H1 (cell line): ENCODE measurements at regions not wholly inside any gene's neighbourhood (a gene's known extent, or its start where the extent isn't known, plus 50 kb on each side); places are given as distances from the start of the nearest gene placed in this dataset.

ENCODE experiments used
- CTCF ChIA-PET: fragments of 300-600 bp; sonication (Branson Sonifier 250); formaldehyde crosslinking; loops from one replicate; lab custom pipeline; 2021; ENCODE audit not compliant: partially characterized antibody; lab: Charles Lee
- POLR2A ChIA-PET: fragments of 300-600 bp; sonication (Branson Sonifier 250); formaldehyde crosslinking; loops from one replicate; lab custom pipeline; 2021; ENCODE audit warnings: inconsistent platforms; ENCODE audit not compliant: partially characterized antibody; lab: Charles Lee
- DNase-seq, 2 experiments: peaks; one replicate each; pipeline versions ENCODE4 v3.0.0 to v3.0.0-alpha.2; 2010 to 2022; ENCODE audit warnings: low spot score in 2 of 2, low read depth in 1 of 2, mixed read lengths in 1 of 2
- FAIRE-seq: peaks from 2 replicates; lab custom pipeline; 2011; peaks lifted over from hg19 to GRCh38; lab: Jason Lieb, UNC
- H2AFZ ChIP-seq: 2 replicates; pipeline ENCODE4 v1.8.1; 2012; ENCODE audit warnings: low read length, inconsistent platforms
- H2AK5ac ChIP-seq: 2 replicates; pipeline ENCODE4 v1.6.1; 2013; ENCODE audit warnings: low read depth, low read length
- H2BK120ac ChIP-seq: replicated peaks from 2 replicates; pipeline ENCODE3; 2013; ENCODE audit warnings: low read depth, low read length, inconsistent platforms
- H2BK12ac ChIP-seq: 2 replicates; pipeline ENCODE4 v1.6.1; 2013; ENCODE audit warnings: low read depth, low read length
- H2BK15ac ChIP-seq: 2 replicates; pipeline ENCODE4 v1.6.1; 2013; ENCODE audit warnings: low read length
- H2BK20ac ChIP-seq: 2 replicates; pipeline ENCODE4 v1.6.1; 2013; ENCODE audit warnings: low read length
- H2BK5ac ChIP-seq: 2 replicates; pipeline ENCODE4 v1.6.1; 2013; ENCODE audit warnings: low read depth, low read length
- H3K14ac ChIP-seq: 2 replicates; pipeline ENCODE4 v1.6.1; 2013; ENCODE audit warnings: inconsistent platforms; ENCODE audit not compliant: insufficient read length
- H3K18ac ChIP-seq: 2 replicates; pipeline ENCODE4 v1.6.1; 2013; ENCODE audit warnings: low read length; ENCODE audit errors: extremely low read depth
- H3K23ac ChIP-seq: 2 replicates; pipeline ENCODE4 v1.6.1; 2013; ENCODE audit warnings: inconsistent platforms; ENCODE audit not compliant: insufficient read length
- H3K23me2 ChIP-seq: 2 replicates; pipeline ENCODE4 v1.6.1; 2013; ENCODE audit warnings: low read depth, low read length
- H3K27ac ChIP-seq: 2 replicates; pipeline ENCODE4 v1.6.1; 2011; ENCODE audit warnings: low read depth, low read length, inconsistent platforms
- H3K27me3 ChIP-seq, 4 experiments: replicated peaks in 1 of 4; 1 replicate in 1 of 4; 2 replicates in 3 of 4; pipeline versions ENCODE4 v1.6.1 to v1.8.1; 2011 to 2013; ENCODE audit warnings: low read length in 3 of 4, mild to moderate bottlenecking in 3 of 4, inconsistent platforms in 2 of 4, mixed read lengths in 2 of 4, moderate library complexity in 1 of 4; ENCODE audit not compliant: control insufficient read depth in 3 of 4, insufficient read depth in 3 of 4; ENCODE audit errors: extremely low read depth in 1 of 4
- H3K36me3 ChIP-seq, 4 experiments: 2 replicates each; pipeline versions ENCODE4 v1.6.1 to v1.8.1; 2011 to 2013; ENCODE audit warnings: mild to moderate bottlenecking in 4 of 4, low read length in 3 of 4, moderate library complexity in 2 of 4, control low read depth in 1 of 4, inconsistent platforms in 1 of 4; ENCODE audit not compliant: insufficient read depth in 4 of 4, control insufficient read depth in 2 of 4
- H3K4ac ChIP-seq: replicated peaks from 2 replicates; pipeline ENCODE3; 2013; ENCODE audit warnings: low read length, low read depth, mixed read lengths, inconsistent platforms; ENCODE audit not compliant: insufficient read length
- H3K4me1 ChIP-seq, 4 experiments: replicated peaks in 1 of 4; 1 replicate in 1 of 4; 2 replicates in 3 of 4; pipeline versions ENCODE4 v1.6.1 to v1.8.1; 2011 to 2013; ENCODE audit warnings: low read length in 3 of 4, inconsistent platforms in 2 of 4, mixed read lengths in 1 of 4; ENCODE audit not compliant: insufficient read depth in 4 of 4, control insufficient read depth in 3 of 4
- H3K4me2 ChIP-seq, 2 experiments: 2 replicates each; pipeline versions ENCODE4 v1.6.1 to v1.8.1; 2011 to 2013; ENCODE audit warnings: low read depth in 2 of 2, low read length in 2 of 2, control low read depth in 1 of 2, inconsistent platforms in 1 of 2, mild to moderate bottlenecking in 1 of 2; ENCODE audit not compliant: insufficient read depth in 1 of 2
- H3K4me3 ChIP-seq, 4 experiments: fragments of 200-600, 300-600 bp in 1 of 4; sonication (generic), shearing (Covaris generic), sonication (Bioruptor Twin) in 1 of 4; 2 replicates each; pipeline versions ENCODE4 v1.5.1 to v1.8.1; 2011 to 2016; ENCODE audit warnings: low read length in 4 of 4, low read depth in 3 of 4, control low read depth in 2 of 4, inconsistent platforms in 2 of 4, mild to moderate bottlenecking in 2 of 4, mixed read lengths in 1 of 4, moderate library complexity in 1 of 4; ENCODE audit not compliant: insufficient read depth in 2 of 4; ENCODE audit errors: extremely low read depth in 1 of 4
- H3K56ac ChIP-seq: replicated peaks from 2 replicates; pipeline ENCODE3; 2013; ENCODE audit warnings: low read depth, mild to moderate bottlenecking, mixed read lengths, low read length, inconsistent platforms; ENCODE audit not compliant: insufficient read length
- H3K79me1 ChIP-seq: 2 replicates; pipeline ENCODE4 v1.6.1; 2013; ENCODE audit warnings: low read depth, low read length, control low read depth
- H3K79me2 ChIP-seq, 2 experiments: 2 replicates each; pipeline versions ENCODE4 v1.6.1 to v1.8.1; 2012 to 2013; ENCODE audit warnings: low read length in 2 of 2, mild to moderate bottlenecking in 2 of 2, inconsistent platforms in 1 of 2; ENCODE audit not compliant: insufficient read depth in 2 of 2, control insufficient read depth in 1 of 2
- H3K9ac ChIP-seq, 4 experiments: replicated peaks in 1 of 4; 1 replicate in 1 of 4; 2 replicates in 3 of 4; pipeline versions ENCODE4 v1.6.1 to v1.8.1; 2011 to 2013; ENCODE audit warnings: low read depth in 3 of 4, low read length in 3 of 4, control low read depth in 2 of 4, mild to moderate bottlenecking in 2 of 4, moderate library complexity in 2 of 4, inconsistent platforms in 1 of 4; ENCODE audit errors: extremely low read depth in 1 of 4
- H3K9me3 ChIP-seq, 2 experiments: 2 replicates each; pipeline versions ENCODE4 v1.6.1 to v1.8.1; 2012 to 2013; ENCODE audit warnings: mild to moderate bottlenecking in 2 of 2, moderate library complexity in 2 of 2, control low read depth in 1 of 2, inconsistent platforms in 1 of 2, low read depth in 1 of 2, low read length in 1 of 2, mixed read lengths in 1 of 2; ENCODE audit not compliant: insufficient read depth in 2 of 2
- H4K20me1 ChIP-seq, 2 experiments: replicated peaks in 1 of 2; 2 replicates each; pipeline versions ENCODE3 to v1.8.1; 2011 to 2013; ENCODE audit warnings: inconsistent platforms in 2 of 2, low read length in 2 of 2, mild to moderate bottlenecking in 1 of 2; ENCODE audit not compliant: insufficient read depth in 2 of 2, control insufficient read depth in 1 of 2
- H4K5ac ChIP-seq: 2 replicates; pipeline ENCODE4 v1.6.1; 2013; ENCODE audit warnings: low read length, low read depth, mixed read lengths, inconsistent platforms; ENCODE audit not compliant: insufficient read length
- H4K8ac ChIP-seq: 2 replicates; pipeline ENCODE4 v1.8.0; 2013; ENCODE audit warnings: mild to moderate bottlenecking, moderate library complexity, low read length, inconsistent platforms; ENCODE audit not compliant: insufficient read depth; ENCODE audit errors: extremely low read depth
- H4K91ac ChIP-seq: replicated peaks from 2 replicates; pipeline ENCODE3; 2013; ENCODE audit warnings: low read length, mixed read lengths, inconsistent platforms; ENCODE audit not compliant: insufficient read length
- CHD2 ChIP-seq: IDR thresholded peaks from 2 replicates; pipeline ENCODE4 v1.6.1; 2012; ENCODE audit warnings: low read length, improper control_type of control experiment
- E2F6 ChIP-seq: IDR thresholded peaks from 2 replicates; pipeline ENCODE4 v1.6.1; 2012; ENCODE audit warnings: inconsistent platforms
- KDM1A ChIP-seq: fragments of 200-600, 300-600 bp; sonication (generic); IDR thresholded peaks from 2 replicates; pipeline ENCODE4 v1.7.1; 2016; ENCODE audit warnings: mild to moderate bottlenecking, low read length, borderline replicate concordance
- POU5F1 ChIP-seq: IDR thresholded peaks from 2 replicates; pipeline ENCODE4 v1.6.1; 2011; ENCODE audit warnings: low read depth, mild to moderate bottlenecking, low read length, moderate library complexity
- SIN3A ChIP-seq, 2 experiments: IDR thresholded peaks in 1 of 2; conservative IDR thresholded peaks in 1 of 2; 2 replicates each; pipeline ENCODE4 v1.6.1; 2011 to 2012; ENCODE audit warnings: low read length in 2 of 2, improper control_type of control experiment in 1 of 2, low read depth in 1 of 2, mild to moderate bottlenecking in 1 of 2
- SRF ChIP-seq: IDR thresholded peaks from 2 replicates; pipeline ENCODE4 v1.6.1; 2011; ENCODE audit warnings: mild to moderate bottlenecking, low read depth, low read length, moderate library complexity
- TBP ChIP-seq: IDR thresholded peaks from 2 replicates; pipeline ENCODE4 v1.6.1; 2011; ENCODE audit warnings: low read depth, low read length, improper control_type of control experiment
- WGBS, 2 experiments: shearing (Covaris generic) in 1 of 2; methylation state at CpG; one replicate each; pipeline versions ENCODE4 v1.1.6 to v1.1.7; 2013 to 2015; ENCODE audit warnings: low lambda C conversion rate in 2 of 2, mixed read lengths in 2 of 2, inconsistent platforms in 1 of 2, low coverage in 1 of 2, missing lambda C conversion rate in 1 of 2; ENCODE audit not compliant: insufficient replicate concordance in 2 of 2, insufficient coverage in 1 of 2, insufficient read length in 1 of 2; ENCODE audit errors: extremely low coverage in 1 of 2, missing lambda C conversion rate in 1 of 2; 5-methylcytosine and 5-hydroxymethylcytosine counted together

- Histone ChIP-seq H3K27me3 (no peaks in the 10 kb centered on the region; a peak in 1 of 7 replicates), H3K4me3 (no peak overlapping the region), H3K9me3 (no peaks in the 10 kb centered on the region), H3K79me1 (peaks cover 16% of the 10 kb centered on the region), H4K91ac (no peak overlapping the region), H3K4me1 (peaks cover 0 to 38% (median 20%) of the 10 kb centered on the region in 4 experiments; a peak in 6 of 7 replicates), H3K23ac (no peak overlapping the region), H2AFZ (no peak overlapping the region), H4K20me1 (peaks cover 3 to 18% of the 10 kb centered on the region in 2 experiments), H2BK5ac (no peak overlapping the region), H4K8ac (no peak overlapping the region), H3K18ac (no peak overlapping the region), H3K14ac (no peak overlapping the region), H4K5ac (no peak overlapping the region), H2BK20ac (0 out of 2 replicates have a peak overlapping the region, but pooled peaks have one; percentile 24), H2BK120ac (no peak overlapping the region), H3K36me3 (no peaks in the 10 kb centered on the region), H3K9ac (no peak overlapping the region), H3K4ac (no peak overlapping the region), H3K79me2 (peaks cover 10 to 63% of the 10 kb centered on the region in 2 experiments; a peak in 3 of 4 replicates), H3K23me2 (peaks cover 8% of the 10 kb centered on the region), H3K27ac (no peak overlapping the region), H2BK15ac (no peak overlapping the region), H2AK5ac (no peak overlapping the region), H2BK12ac (no peak overlapping the region), H3K56ac (no peak overlapping the region), H3K4me2 (no peak overlapping the region)
- WGBS, 2 experiments, result 92% methylated on average over 7 of the region's 7 CpGs; no CpG with 5 or more reads in 1 of the 2 experiments
- FAIRE-seq (no peak), DNase-seq (no peak)
- ChIA-PET CTCF (interaction anchor here (0.6 to 5.4 kb wide), 17 partner anchors 10 to 167 kb away, joined by 3 to 48 read pairs (median 5); no protein-coding TSS in a partner anchor), POLR2A (interaction anchor here (1.1 to 5.9 kb wide), 3 partner anchors 9 to 39 kb away, joined by 4 to 27 read pairs (median 6); no protein-coding TSS in a partner anchor)
- TF ChIP-seq E2F6 (no peak), SRF (no peak), KDM1A (no peak), CHD2 (no peak), POU5F1 (no peak), SIN3A (conservative IDR thresholded peaks at IDR 0.05 in 1 of 2, IDR thresholded peaks at IDR 0.05 in 1 of 2; ENCODE audit: low read depth in 1 of 2, low read length in 2 of 2) (no peak), TBP (no peak)
These were observed 52.2 kb upstream of the GSE1 start for GRCh38 chr16:85560932-85561247.
